Mesendoderm (in vitro differentiated cells): ENCODE measurements at regions not wholly inside any gene's neighbourhood (a gene's known extent, or its start where the extent isn't known, plus 50 kb on each side); places are given as distances from the start of the nearest gene placed in this dataset.
"Not testable (repeated sequence)": the region's sequence is repeated elsewhere in the genome, so short reads cannot be mapped to it uniquely, and the experiment has no call there.

Experiments
- DNase-seq: peaks from one replicate; pipeline ENCODE4 v3.0.0; 2013
- H2AK5ac ChIP-seq: 2 replicates; pipeline ENCODE4 v1.6.1; 2013; ENCODE audit warnings: low read length, inconsistent platforms
- H2BK120ac ChIP-seq: 2 replicates; pipeline ENCODE4 v1.6.1; 2013; ENCODE audit warnings: low read depth, mild to moderate bottlenecking, low read length, moderate library complexity, mixed read lengths
- H2BK15ac ChIP-seq: replicated peaks from 2 replicates; pipeline ENCODE4 v1.6.1; 2013; ENCODE audit warnings: low read depth, mild to moderate bottlenecking, moderate library complexity
- H2BK5ac ChIP-seq: 2 replicates; pipeline ENCODE4 v1.6.1; 2013; ENCODE audit warnings: low read length, inconsistent platforms
- H3K18ac ChIP-seq: 2 replicates; pipeline ENCODE4 v1.6.1; 2013; ENCODE audit warnings: mild to moderate bottlenecking, low read length, mixed read lengths
- H3K23ac ChIP-seq: one replicate; pipeline ENCODE4 v1.6.1; 2013; ENCODE audit warnings: low read length
- H3K27ac ChIP-seq: 2 replicates; pipeline ENCODE4 v1.5.1; 2013; ENCODE audit warnings: low read depth, mild to moderate bottlenecking, inconsistent platforms, low read length, moderate library complexity
- H3K27me3 ChIP-seq: 2 replicates; pipeline ENCODE4 v1.6.1; 2013; ENCODE audit warnings: low read length, control low read depth, mild to moderate bottlenecking, inconsistent platforms; ENCODE audit not compliant: insufficient read depth, poor library complexity
- H3K36me3 ChIP-seq: 2 replicates; pipeline ENCODE4 v1.6.1; 2013; ENCODE audit warnings: low read length, inconsistent platforms; ENCODE audit not compliant: control insufficient read depth, insufficient read depth
- H3K4ac ChIP-seq: one replicate; pipeline ENCODE4 v1.6.1; 2013; ENCODE audit warnings: low read depth, mild to moderate bottlenecking, low read length, moderate library complexity
- H3K4me1 ChIP-seq: 2 replicates; pipeline ENCODE4 v1.6.1; 2013; ENCODE audit warnings: low read depth, low read length, inconsistent platforms; ENCODE audit not compliant: control insufficient read depth
- H3K4me2 ChIP-seq: 2 replicates; pipeline ENCODE4 v1.6.1; 2013; ENCODE audit warnings: low read length
- H3K4me3 ChIP-seq: 2 replicates; pipeline ENCODE4 v1.5.1; 2013; ENCODE audit warnings: mild to moderate bottlenecking, low read length
- H3K56ac ChIP-seq: one replicate; pipeline ENCODE4 v1.6.1; 2013; ENCODE audit warnings: low read length
- H3K79me1 ChIP-seq: 2 replicates; pipeline ENCODE4 v1.6.1; 2013; ENCODE audit warnings: low read length, inconsistent platforms
- H3K79me2 ChIP-seq: 2 replicates; pipeline ENCODE4 v1.6.1; 2013; ENCODE audit warnings: mild to moderate bottlenecking, low read length; ENCODE audit not compliant: control insufficient read depth, insufficient read depth
- H3K9ac ChIP-seq: 2 replicates; pipeline ENCODE4 v1.6.1; 2013; ENCODE audit warnings: low read length, inconsistent platforms
- H4K5ac ChIP-seq: one replicate; pipeline ENCODE4 v1.6.1; 2013; ENCODE audit warnings: low read length
- H4K8ac ChIP-seq: one replicate; pipeline ENCODE4 v1.6.1; 2013; ENCODE audit warnings: low read depth, mild to moderate bottlenecking, control low read depth, low read length, moderate library complexity
- WGBS: extraction: QIAGEN DNeasy Blood & Tissue Kit; methylation state at CpG from one replicate; pipeline ENCODE4 v1.1.7; 2013; ENCODE audit warnings: low lambda C conversion rate, missing lambda C conversion rate; ENCODE audit not compliant: insufficient coverage; ENCODE audit errors: extremely low coverage; 5-methylcytosine and 5-hydroxymethylcytosine counted together

- no peaks in the 10 kb centered on the region for H3K27me3 ChIP-seq
- no peak overlapping the region for H2BK120ac ChIP-seq
- H3K56ac ChIP-seq = no peak overlapping the region
- no peak for DNase-seq
- no peak overlapping the region for H2BK5ac ChIP-seq
- H3K9ac ChIP-seq = no peak overlapping the region
- H3K4me3 ChIP-seq = no peak overlapping the region
- no peaks in the 10 kb centered on the region for H3K79me1 ChIP-seq
- H2AK5ac ChIP-seq = no peak overlapping the region
- H3K36me3 ChIP-seq = no peaks in the 10 kb centered on the region
- no peaks in the 10 kb centered on the region for H3K79me2 ChIP-seq
- no peaks in the 10 kb centered on the region for H3K4me1 ChIP-seq
- H4K5ac ChIP-seq = no peak overlapping the region
- H3K4me2 ChIP-seq = no peak overlapping the region
- no peak overlapping the region for H3K4ac ChIP-seq
- H2BK15ac ChIP-seq = no peak overlapping the region
- WGBS = no CpG with 5 or more reads among the region's 14 CpGs
- H3K27ac ChIP-seq = no peak overlapping the region
- H4K8ac ChIP-seq = no peak overlapping the region
- no peak overlapping the region for H3K18ac ChIP-seq
- H3K23ac ChIP-seq = no peak overlapping the region
These were observed 93.6 kb downstream of the SOX1 start for GRCh38 chr13:112160558-112160957.

- H3K4me3 ChIP-seq = no peak overlapping the region
- H3K79me1 ChIP-seq = no peaks in the 10 kb centered on the region
- H3K18ac ChIP-seq = peak overlapping the region; percentile 31
- H4K8ac ChIP-seq = no peak overlapping the region
- H2BK15ac ChIP-seq = no peak overlapping the region
- H3K9ac ChIP-seq = peak overlapping the region; percentile 49
- H2BK120ac ChIP-seq = no peak overlapping the region
- DNase-seq = peak; percentile 67
- no peak overlapping the region for H2BK5ac ChIP-seq
- H3K56ac ChIP-seq = peak overlapping the region; percentile 65
- no peaks in the 10 kb centered on the region for H3K36me3 ChIP-seq
- H3K79me2 ChIP-seq = no peaks in the 10 kb centered on the region
- H4K5ac ChIP-seq = no peak overlapping the region
- H3K4me2 ChIP-seq = peak overlapping the region; percentile 50
- WGBS = no CpG with 5 or more reads among the region's 21 CpGs
- H3K4me1 ChIP-seq = no peaks in the 10 kb centered on the region
- no peaks in the 10 kb centered on the region for H3K27me3 ChIP-seq
- no peak overlapping the region for H3K4ac ChIP-seq
- no peak overlapping the region for H3K23ac ChIP-seq
- H2AK5ac ChIP-seq = no peak overlapping the region
- H3K27ac ChIP-seq = peak overlapping the region; percentile 42
These were observed 94.8 kb downstream of the SOX1 start for GRCh38 chr13:112161521-112162301.

GRCh38 chr13:112163691-112164660 lies 97.0 kb downstream of the SOX1 start:
- H3K4me3 ChIP-seq, H3K18ac ChIP-seq, DNase-seq, H2BK5ac ChIP-seq, H2AK5ac ChIP-seq, H3K36me3 ChIP-seq, H3K27me3 ChIP-seq, H3K56ac ChIP-seq, H3K4me2 ChIP-seq, H3K4ac ChIP-seq, H2BK120ac ChIP-seq, H3K4me1 ChIP-seq, H3K27ac ChIP-seq, H3K79me2 ChIP-seq, H3K23ac ChIP-seq, H3K9ac ChIP-seq, H4K8ac ChIP-seq, H2BK15ac ChIP-seq, H3K79me1 ChIP-seq, H4K5ac ChIP-seq: not testable (repeated sequence)
- no CpG with 5 or more reads among the region's 97 CpGs for WGBS

- Histone ChIP-seq H3K4me3 (no peak overlapping the region), H3K79me1 (no peaks in the 10 kb centered on the region), H3K18ac (no peak overlapping the region), H3K9ac (no peak overlapping the region), H3K36me3 (no peaks in the 10 kb centered on the region), H3K23ac (no peak overlapping the region), H3K27me3 (no peaks in the 10 kb centered on the region), H2BK15ac (no peak overlapping the region), H3K56ac (no peak overlapping the region), H3K79me2 (no peaks in the 10 kb centered on the region), H2BK5ac (no peak overlapping the region), H3K27ac (no peak overlapping the region), H4K8ac (no peak overlapping the region), H3K4ac (no peak overlapping the region), H4K5ac (no peak overlapping the region), H3K4me2 (no peak overlapping the region), H2BK120ac (no peak overlapping the region), H2AK5ac (no peak overlapping the region), H3K4me1 (no peaks in the 10 kb centered on the region)
- DNase-seq = no peak
- no CpG with 5 or more reads among the region's 9 CpGs for WGBS
These were observed 98.8 kb downstream of the SOX1 start for GRCh38 chr13:112165712-112166111.

GRCh38 chr13:112168761-112169160 lies 101.8 kb downstream of the SOX1 start:
- Histone ChIP-seq H3K79me2 (no peaks in the 10 kb centered on the region), H3K27ac (no peak overlapping the region), H3K56ac (no peak overlapping the region), H4K8ac (no peak overlapping the region), H3K23ac (no peak overlapping the region), H3K27me3 (no peaks in the 10 kb centered on the region), H2BK120ac (no peak overlapping the region), H2BK15ac (no peak overlapping the region), H3K4ac (no peak overlapping the region), H3K79me1 (no peaks in the 10 kb centered on the region), H2AK5ac (no peak overlapping the region), H2BK5ac (no peak overlapping the region), H3K36me3 (no peaks in the 10 kb centered on the region), H3K18ac (no peak overlapping the region), H4K5ac (no peak overlapping the region), H3K9ac (no peak overlapping the region), H3K4me2 (no peak overlapping the region), H3K4me1 (no peaks in the 10 kb centered on the region), H3K4me3 (no peak overlapping the region)
- WGBS = no CpG with 5 or more reads among the region's 11 CpGs
- no peak for DNase-seq
